DOHH2 (cell line): ENCODE measurements at regions not wholly inside any gene's neighbourhood (a gene's known extent, or its start where the extent isn't known, plus 50 kb on each side); places are given as distances from the start of the nearest gene placed in this dataset.
"Not testable (repeated sequence)": the region's sequence is repeated elsewhere in the genome, so short reads cannot be mapped to it uniquely, and the experiment has no call there.

ENCODE experiments used
- H3F3A ChIP-seq: fragments of 200-600 bp; sonication (generic), shearing (Covaris generic); 2 replicates; pipeline ENCODE4 v1.6.0; 2016; ENCODE audit warnings: antibody characterized with exemption, mild to moderate bottlenecking; ENCODE audit not compliant: control insufficient read depth, insufficient read depth
- H3K27ac ChIP-seq: fragments of 200-600 bp; sonication (generic); 2 replicates; pipeline ENCODE4 v1.5.1; 2014; ENCODE audit warnings: low read depth, mild to moderate bottlenecking, low read length, moderate library complexity
- H3K27me3 ChIP-seq: fragments of 200-600 bp; sonication (generic); 2 replicates; pipeline ENCODE4 v1.6.1; 2014; ENCODE audit warnings: mild to moderate bottlenecking, low read length, mixed read lengths; ENCODE audit not compliant: control insufficient read depth
- H3K36me3 ChIP-seq: fragments of 200-600 bp; sonication (generic); 2 replicates; pipeline ENCODE4 v1.6.1; 2014; ENCODE audit warnings: mild to moderate bottlenecking, low read length, moderate library complexity, mixed read lengths; ENCODE audit not compliant: control insufficient read depth
- H3K4me1 ChIP-seq: fragments of 200-600 bp; sonication (generic); 2 replicates; pipeline ENCODE4 v1.6.1; 2014; ENCODE audit warnings: mild to moderate bottlenecking, low read length, mixed read lengths; ENCODE audit not compliant: control insufficient read depth
- H3K4me2 ChIP-seq: fragments of 200-600 bp; sonication (generic); 2 replicates; pipeline ENCODE4 v1.6.0; 2014; ENCODE audit warnings: mild to moderate bottlenecking, low read length, moderate library complexity
- H3K4me3 ChIP-seq: fragments of 200-600 bp; sonication (generic); 2 replicates; pipeline ENCODE4 v1.5.1; 2014; ENCODE audit warnings: mild to moderate bottlenecking, low read length, mixed read lengths
- H3K79me2 ChIP-seq: fragments of 200-600 bp; sonication (generic); 2 replicates; pipeline ENCODE4 v1.6.1; 2014; ENCODE audit warnings: mild to moderate bottlenecking, low read length, mixed read lengths; ENCODE audit not compliant: control insufficient read depth
- H3K9me2 ChIP-seq: fragments of 200-600 bp; sonication (generic); replicated peaks from 2 replicates; pipeline ENCODE4 v1.6.1; 2014; ENCODE audit warnings: mild to moderate bottlenecking, low read length, mixed read lengths; ENCODE audit not compliant: control insufficient read depth
- H3K9me3 ChIP-seq: fragments of 200-600 bp; sonication (generic); 2 replicates; pipeline ENCODE4 v1.6.1; 2014; ENCODE audit warnings: antibody characterized with exemption, low read length, mixed read lengths; ENCODE audit not compliant: control insufficient read depth, insufficient read depth
- H4K20me1 ChIP-seq: fragments of 200-600 bp; sonication (generic); 2 replicates; pipeline ENCODE4 v1.6.0; 2014; ENCODE audit warnings: low read depth, mild to moderate bottlenecking, antibody characterized with exemption, low read length, moderate library complexity; ENCODE audit not compliant: control insufficient read depth, insufficient read depth
- EZH2phosphoT487 ChIP-seq: fragments of 200-600 bp; sonication (generic); IDR thresholded peaks from 2 replicates; pipeline ENCODE4 v1.6.1; 2017; ENCODE audit warnings: borderline replicate concordance, mild to moderate bottlenecking, antibody characterized with exemption, low read length, moderate library complexity, mixed read lengths
- TF ChIP-seq, protein P1 (sequence below): fragments of 200-600 bp; sonication (generic); IDR thresholded peaks from one replicate; pipeline ENCODE4 v1.5.1; 2014; ENCODE audit warnings: antibody characterized with exemption, mild to moderate bottlenecking, low read depth, low read length; ENCODE audit not compliant: poor library complexity, severe bottlenecking

DNA sequence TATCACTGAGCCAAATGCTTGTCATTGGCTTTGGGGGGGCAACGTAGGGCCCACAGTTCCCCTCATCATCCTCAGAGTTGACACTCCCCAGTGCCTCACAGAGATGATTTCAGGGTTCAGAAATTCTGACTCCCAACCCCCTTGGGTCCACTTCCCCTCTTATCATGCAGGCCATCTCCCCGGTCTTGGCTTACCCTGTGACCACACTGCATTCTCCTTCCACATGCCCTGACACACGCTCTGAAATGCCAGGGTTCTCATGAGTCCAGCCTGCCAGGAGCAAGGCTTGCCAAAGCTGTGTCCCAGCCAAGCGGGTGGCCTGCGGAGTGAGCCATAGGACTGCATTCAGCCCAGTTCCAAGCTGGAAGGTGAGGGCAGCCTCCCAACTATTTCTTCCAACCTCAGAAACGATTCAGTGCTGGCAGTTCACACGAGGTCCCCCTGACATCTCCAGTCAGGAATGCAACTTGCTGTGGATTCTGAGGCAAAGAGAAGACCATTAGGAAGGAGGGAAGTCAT is 101.2 kb downstream of the SMIM20 start:
- H3K4me2 ChIP-seq = no peak overlapping the region
- H3K36me3 ChIP-seq = no peaks in the 10 kb centered on the region
- no peaks in the 10 kb centered on the region for H3K9me3 ChIP-seq
- no peak overlapping the region for H3K27ac ChIP-seq
- no peaks in the 10 kb centered on the region for H4K20me1 ChIP-seq
- H3K4me3 ChIP-seq = no peak overlapping the region
- H3K79me2 ChIP-seq = no peaks in the 10 kb centered on the region
- H3K27me3 ChIP-seq = peaks cover 15% of the 10 kb centered on the region
- TF ChIP-seq EZH2phosphoT487 = no peak
- TF ChIP-seq, protein P1, sequence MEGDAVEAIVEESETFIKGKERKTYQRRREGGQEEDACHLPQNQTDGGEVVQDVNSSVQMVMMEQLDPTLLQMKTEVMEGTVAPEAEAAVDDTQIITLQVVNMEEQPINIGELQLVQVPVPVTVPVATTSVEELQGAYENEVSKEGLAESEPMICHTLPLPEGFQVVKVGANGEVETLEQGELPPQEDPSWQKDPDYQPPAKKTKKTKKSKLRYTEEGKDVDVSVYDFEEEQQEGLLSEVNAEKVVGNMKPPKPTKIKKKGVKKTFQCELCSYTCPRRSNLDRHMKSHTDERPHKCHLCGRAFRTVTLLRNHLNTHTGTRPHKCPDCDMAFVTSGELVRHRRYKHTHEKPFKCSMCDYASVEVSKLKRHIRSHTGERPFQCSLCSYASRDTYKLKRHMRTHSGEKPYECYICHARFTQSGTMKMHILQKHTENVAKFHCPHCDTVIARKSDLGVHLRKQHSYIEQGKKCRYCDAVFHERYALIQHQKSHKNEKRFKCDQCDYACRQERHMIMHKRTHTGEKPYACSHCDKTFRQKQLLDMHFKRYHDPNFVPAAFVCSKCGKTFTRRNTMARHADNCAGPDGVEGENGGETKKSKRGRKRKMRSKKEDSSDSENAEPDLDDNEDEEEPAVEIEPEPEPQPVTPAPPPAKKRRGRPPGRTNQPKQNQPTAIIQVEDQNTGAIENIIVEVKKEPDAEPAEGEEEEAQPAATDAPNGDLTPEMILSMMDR = no peak
- no peaks in the 10 kb centered on the region for H3K9me2 ChIP-seq
- H3K4me1 ChIP-seq = no peaks in the 10 kb centered on the region
- H3F3A ChIP-seq = no peaks in the 10 kb centered on the region

DNA sequence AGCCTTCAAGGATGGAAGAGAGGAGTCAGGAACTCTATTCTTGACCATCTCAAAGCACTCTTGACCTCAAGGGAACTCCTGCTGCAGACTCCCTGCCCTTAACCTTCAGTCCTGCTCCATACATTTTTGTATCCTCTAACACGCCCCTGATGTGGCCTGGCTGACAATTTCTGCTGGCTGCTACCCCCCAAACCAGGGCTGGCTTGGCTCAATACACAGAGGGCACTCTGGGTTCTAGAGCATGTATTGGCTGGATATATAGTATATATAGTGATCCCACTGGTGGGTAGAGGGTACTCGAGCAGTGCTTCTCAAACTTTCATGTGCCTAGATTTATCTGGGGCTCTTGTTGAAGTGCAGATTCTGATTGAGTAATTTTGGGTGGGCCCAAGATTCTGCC is 101.9 kb downstream of the SMIM20 start:
- no peaks in the 10 kb centered on the region for H3K4me1 ChIP-seq
- no peak overlapping the region for H3K4me2 ChIP-seq
- no peak overlapping the region for H3K27ac ChIP-seq
- no peaks in the 10 kb centered on the region for H3K36me3 ChIP-seq
- no peaks in the 10 kb centered on the region for H3K9me3 ChIP-seq
- H3K27me3 ChIP-seq = peaks cover 15% of the 10 kb centered on the region
- H3F3A ChIP-seq = no peaks in the 10 kb centered on the region
- H4K20me1 ChIP-seq = no peaks in the 10 kb centered on the region
- no peaks in the 10 kb centered on the region for H3K79me2 ChIP-seq
- H3K4me3 ChIP-seq = no peak overlapping the region
- no peaks in the 10 kb centered on the region for H3K9me2 ChIP-seq
- TF ChIP-seq, protein P1 = no peak
- no peak for TF ChIP-seq EZH2phosphoT487

DNA sequence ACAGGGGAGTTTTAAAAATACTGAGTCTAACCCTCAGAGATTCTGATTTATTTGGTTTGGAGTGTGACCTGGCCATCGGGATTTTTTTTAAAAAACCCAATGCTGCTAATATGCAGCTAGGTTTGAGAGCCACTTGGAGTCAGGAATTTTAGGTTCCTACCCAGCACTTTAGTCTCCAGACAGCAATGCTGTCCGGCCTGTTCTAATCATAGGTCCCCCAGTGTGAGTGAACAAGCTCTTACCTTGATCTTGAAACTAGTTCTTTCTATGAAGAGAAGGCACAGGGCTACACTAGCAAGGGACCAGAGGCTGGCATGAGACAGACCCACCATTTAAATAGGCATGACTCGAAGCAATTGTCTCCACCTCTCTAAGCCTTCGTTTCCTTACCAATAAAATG is 103.5 kb downstream of the SMIM20 start:
- no peak overlapping the region for H3K4me2 ChIP-seq
- H4K20me1 ChIP-seq = no peaks in the 10 kb centered on the region
- H3K36me3 ChIP-seq = no peaks in the 10 kb centered on the region
- H3K9me2 ChIP-seq = no peaks in the 10 kb centered on the region
- TF ChIP-seq EZH2phosphoT487 = no peak
- TF ChIP-seq, protein P1 = no peak
- no peaks in the 10 kb centered on the region for H3K4me1 ChIP-seq
- no peaks in the 10 kb centered on the region for H3K9me3 ChIP-seq
- no peak overlapping the region for H3K4me3 ChIP-seq
- no peaks in the 10 kb centered on the region for H3K79me2 ChIP-seq
- no peaks in the 10 kb centered on the region for H3F3A ChIP-seq
- H3K27ac ChIP-seq = no peak overlapping the region
- peaks cover 23% of the 10 kb centered on the region for H3K27me3 ChIP-seq

DNA sequence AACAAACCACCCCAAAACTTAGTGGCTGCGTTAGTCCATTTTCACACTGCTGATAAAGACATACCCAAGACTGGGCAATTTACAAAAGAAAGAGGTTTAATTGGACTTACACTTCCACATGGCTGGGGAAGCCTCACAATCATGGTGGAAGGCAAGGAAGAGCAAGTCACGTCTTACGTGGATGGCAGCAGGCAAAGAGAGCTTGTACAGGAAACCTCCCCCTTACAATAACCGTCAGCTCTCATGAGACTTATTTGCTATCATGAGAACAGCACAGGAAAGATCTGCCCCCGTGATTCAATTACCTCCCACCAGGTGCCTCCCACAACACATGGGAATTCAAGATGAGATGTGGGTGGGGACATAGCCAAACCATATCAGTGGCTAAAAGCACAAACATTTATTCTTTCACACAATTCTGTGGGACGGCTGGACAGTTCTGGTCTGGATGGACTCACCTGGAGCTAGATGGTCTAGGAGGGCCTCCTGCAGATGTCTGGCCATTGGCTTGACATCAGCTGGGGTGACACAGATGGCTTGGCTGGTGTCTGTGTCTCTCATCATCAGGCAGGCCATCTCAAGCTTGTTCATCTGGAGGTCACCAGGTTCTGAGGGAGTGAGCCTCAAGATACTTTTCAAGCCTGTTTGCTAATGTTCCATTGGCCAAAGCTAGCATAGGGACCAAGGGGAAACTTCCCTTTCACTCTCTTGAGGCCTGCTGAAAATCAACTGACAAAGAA is 104.1 kb downstream of the SMIM20 start:
- peaks cover 23% of the 10 kb centered on the region for H3K27me3 ChIP-seq
- not testable (repeated sequence) for H3K4me2 ChIP-seq, H3K36me3 ChIP-seq, H3K9me3 ChIP-seq, H3K27ac ChIP-seq, H4K20me1 ChIP-seq, H3K4me1 ChIP-seq, H3K79me2 ChIP-seq, H3K9me2 ChIP-seq, H3F3A ChIP-seq, H3K4me3 ChIP-seq
